ENCODE measurements at regions not wholly inside any gene's neighbourhood (a gene's known extent, or its start where the extent isn't known, plus 50 kb on each side); places are given as distances from the start of the nearest gene placed in this dataset.

GRCh38 chr1:47710329-47711071 is 272.7 kb downstream of the FOXD2 start:
- peaks cover 9 to 31% (median 28%) of the 10 kb centered on the region in 6 donors for H3K4me1 ChIP-seq
- TF ChIP-seq POLR2A (IDR thresholded peaks at IDR 0.05) (no peak), POLR2AphosphoS5 (IDR thresholded peaks at IDR 0.05) (peak in 1 of 3 donors; percentile 40), CTCF (IDR thresholded peaks at IDR 0.05 in 8 of 11, conservative IDR thresholded peaks at IDR 0.05 in 3 of 11) (peak; percentile 71 to 96 (median 94))
- intact Hi-C loops (cut with DNase I; ENCODE audit: low total_unique reads): loop anchor here (5.0 kb wide), 2 partner anchors 273 to 533 kb away; partner anchors contain the start of gene FOXD2
- no peaks in the 10 kb centered on the region for H3K36me3 ChIP-seq
- WGBS, 5 donors: 3 to 6% (median 5%) methylated on average over 46 of the region's 46 CpGs
- no peak overlapping the region for H3K27ac ChIP-seq
- peak; percentile 91 for DNase-seq
- H3K4me3 ChIP-seq: peak overlapping the region in 6 of 8 donors; percentile 19 to 66 (median 30)
- no peaks in the 10 kb centered on the region for H3K9me3 ChIP-seq
- H3K27me3 ChIP-seq (replicated peaks in 1 of 7): peaks cover 7 to 100% (median 67%) of the 10 kb centered on the region in 7 donors
